Endothelial cell of hepatic sinusoid (primary cell): ENCODE measurements at regions not wholly inside any gene's neighbourhood (a gene's known extent, or its start where the extent isn't known, plus 50 kb on each side); places are given as distances from the start of the nearest gene placed in this dataset.

Experiments
- in situ Hi-C: cut with HindIII; loops from 2 replicates; pipeline ENCODE4 v1.10.0; 2017; ENCODE audit warnings: low sequenced_read_pairs

DNA sequence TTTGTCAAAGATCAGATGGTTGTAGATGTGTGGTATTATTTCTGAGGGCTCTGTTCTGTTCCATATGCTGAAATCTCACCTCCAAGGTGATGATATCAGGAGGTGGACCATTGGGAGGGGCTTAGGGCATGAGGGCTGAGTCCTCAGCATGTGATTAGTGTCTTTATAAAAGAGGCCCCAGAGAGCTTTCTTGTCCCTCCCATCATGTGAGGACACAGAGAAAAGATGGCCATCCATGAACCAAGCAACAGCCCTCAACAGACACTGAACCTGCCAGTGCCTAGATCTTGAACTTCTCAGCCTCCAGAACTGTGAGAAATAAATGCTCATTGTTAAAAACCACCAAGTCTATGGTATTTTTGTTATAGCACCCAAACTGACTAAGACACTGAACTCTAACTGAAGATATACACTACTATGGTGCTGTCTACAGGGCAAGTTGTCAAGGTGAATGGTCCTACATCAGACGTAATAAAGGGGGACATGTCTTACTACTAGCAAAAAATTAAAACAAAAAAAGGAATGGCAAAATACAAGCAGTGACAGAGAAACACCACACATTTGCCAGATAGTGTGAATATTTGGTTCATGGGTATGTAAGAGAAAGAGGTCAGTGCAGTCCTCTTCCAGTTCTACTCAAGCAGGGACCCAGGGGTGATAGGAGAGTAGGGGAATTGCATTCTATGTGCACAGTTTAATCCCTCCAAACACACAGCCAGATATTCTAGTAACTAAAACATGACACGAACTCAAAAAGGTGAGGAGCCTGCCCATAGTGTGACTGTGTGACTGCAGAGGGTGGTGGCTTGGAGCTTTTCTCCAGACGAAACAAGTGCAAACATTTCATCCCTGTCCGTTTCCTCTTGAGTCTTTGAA, 164.4 kb upstream of the MYCN start:
- in situ Hi-C loops = no loop called here

DNA sequence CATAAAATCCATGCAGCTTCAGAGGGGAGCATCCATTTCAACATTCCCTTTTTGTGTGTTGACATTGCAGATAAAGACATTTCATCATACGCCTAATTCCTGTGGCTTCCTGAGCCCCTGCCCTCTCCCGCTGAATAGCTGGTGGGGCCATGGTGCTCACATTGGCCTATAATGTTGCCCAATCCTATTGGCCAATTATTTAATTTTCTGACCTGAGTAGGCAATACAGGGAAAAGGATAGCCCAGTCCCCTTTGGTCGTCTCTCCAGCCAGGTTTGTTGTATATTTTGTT, 163.8 kb upstream of the MYCN start:
- in situ Hi-C loops = no loop called here

DNA sequence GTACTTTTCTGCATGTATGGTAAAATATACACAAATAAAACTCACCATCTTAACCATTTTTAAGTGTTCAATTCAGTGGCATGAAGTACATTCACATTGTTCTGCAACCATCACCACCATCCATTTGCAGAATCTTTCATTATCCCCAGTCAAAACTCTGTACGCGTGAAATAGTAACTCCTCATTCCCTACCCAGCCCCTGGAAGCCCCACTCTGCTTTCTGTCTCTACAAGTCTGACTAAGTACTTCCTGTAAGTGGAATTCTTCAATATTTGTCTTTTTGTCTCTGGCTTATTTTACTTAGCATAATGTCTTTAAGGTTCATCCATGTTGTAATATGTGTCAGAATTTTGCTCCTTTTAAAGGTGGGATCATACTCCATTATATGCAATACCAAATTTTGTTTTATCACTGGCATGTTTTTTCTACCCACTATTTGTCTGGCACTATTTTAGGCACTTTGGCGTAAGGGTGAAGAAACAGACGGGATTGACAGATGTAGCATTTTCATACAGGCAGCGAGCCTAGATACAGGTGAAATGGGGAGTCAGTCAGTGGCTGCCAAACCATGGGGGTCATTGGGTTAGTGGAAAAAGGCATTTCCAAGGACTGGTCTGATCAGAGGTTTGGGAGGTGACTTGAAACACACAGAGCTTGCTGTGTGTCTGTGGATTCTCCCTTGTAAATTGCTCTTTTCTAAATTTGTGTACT, 163.2 kb upstream of the MYCN start:
- in situ Hi-C loops = no loop called here

DNA sequence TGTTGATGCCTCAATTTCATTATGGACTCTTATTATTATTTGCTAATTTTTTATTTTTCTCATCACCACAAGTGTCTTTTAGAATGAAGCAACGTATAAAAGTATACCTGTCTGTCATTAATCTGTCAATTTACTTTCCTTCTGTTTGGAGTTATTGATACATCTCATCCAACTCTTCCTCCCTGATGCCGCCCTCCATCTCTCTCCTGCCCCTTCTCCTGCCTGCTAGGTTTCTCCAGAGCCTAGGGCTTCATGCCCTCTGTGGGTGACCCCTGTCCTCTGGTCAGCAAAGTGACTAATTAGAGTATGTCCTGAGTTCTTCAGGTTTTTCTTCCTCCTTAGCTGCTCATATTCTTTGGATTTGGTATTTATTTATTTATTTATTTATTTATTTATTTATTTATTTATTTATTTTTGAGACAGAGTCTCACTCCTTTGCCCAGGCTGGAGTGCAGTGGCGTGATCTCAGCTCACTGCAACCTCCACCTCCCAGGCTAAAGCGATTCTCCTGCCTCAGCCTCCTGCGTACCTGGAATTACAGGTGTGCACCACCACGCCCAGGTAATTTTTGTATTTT, 162.5 kb upstream of the MYCN start:
- in situ Hi-C loops = no loop called here

DNA sequence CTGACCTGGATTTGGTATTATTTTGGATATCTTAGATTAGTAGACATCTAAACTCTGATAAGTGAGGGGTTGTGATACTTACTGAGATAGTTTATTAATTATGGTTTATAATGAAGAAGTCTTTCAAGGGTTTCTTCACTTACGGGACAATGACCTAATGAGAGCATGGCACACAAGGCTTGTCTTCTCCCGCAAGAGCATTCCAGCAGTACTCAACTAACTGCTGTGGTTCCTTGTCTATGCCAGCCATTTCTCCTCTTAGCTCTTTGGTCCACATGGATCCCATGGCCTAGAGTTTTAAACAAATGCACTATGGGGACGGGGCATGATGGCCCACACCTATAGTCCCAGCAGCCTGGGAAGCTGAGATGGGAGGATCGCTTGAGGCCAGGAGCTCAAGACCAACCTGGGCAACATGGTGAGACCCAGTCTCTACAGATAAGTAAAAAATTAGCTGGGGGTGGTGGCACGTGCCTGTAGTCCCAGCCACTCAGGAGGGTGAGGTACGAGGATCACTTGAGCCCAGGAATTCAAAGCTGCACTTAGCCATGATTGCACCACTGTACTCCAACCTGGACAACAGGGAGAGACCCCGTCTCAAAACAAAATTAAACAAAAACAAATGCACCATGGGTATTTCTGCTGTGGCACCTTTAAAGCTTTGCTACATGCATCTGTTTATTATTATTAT, 161.7 kb upstream of the MYCN start:
- in situ Hi-C loops = no loop called here

DNA sequence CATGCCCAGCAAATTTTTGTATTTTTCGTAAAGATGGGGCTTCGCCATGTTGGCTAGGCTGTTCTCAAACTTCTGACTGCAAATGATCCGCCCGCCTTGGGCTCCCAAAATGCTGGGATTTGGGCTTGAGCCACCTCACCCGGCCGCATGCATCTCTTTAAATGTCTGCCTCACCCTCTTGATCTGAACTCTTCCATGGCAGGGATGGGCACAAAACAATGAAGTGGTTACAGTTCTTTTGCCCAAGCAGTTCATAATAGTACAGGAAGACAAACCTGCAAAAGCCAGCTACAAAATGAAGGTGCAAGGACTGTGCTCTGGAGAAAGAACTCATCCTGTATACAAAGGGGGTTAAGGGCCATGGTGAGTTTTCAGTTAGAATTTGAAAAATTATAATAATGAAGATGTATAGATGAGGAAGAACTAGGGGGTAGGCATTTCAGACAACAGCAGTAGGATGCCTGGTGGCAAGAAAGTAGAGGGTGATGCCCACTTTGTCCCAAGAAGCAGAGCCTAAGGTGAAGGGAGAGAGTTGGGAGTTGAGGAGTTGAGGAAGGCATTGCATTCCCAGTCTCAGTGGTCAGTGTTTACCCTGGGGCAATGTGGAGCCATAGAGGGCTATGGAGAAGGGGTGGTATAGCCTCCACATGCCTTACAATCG, 160.8 kb upstream of the MYCN start:
- in situ Hi-C loops = no loop called here

DNA sequence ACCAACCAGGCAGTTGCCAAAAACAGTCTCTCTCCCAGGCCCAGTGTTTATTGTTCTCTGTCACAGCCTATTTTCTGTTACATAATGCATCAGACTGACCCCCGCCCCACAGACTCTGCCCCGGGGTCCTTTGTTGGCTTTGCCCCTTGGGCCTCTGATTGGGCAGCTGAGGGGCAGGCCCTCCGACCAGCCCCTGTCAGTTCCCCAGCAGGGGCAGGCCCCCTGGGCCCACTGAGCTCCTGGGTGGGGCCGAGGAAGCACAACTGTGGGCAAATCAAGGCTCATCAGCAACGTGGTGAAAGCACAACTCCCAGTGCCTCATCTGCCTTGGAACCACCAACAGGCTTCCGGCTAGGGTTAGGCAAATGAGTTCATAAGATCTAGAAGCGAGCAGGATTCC, 160.1 kb upstream of the MYCN start:
- in situ Hi-C loops = no loop called here

DNA sequence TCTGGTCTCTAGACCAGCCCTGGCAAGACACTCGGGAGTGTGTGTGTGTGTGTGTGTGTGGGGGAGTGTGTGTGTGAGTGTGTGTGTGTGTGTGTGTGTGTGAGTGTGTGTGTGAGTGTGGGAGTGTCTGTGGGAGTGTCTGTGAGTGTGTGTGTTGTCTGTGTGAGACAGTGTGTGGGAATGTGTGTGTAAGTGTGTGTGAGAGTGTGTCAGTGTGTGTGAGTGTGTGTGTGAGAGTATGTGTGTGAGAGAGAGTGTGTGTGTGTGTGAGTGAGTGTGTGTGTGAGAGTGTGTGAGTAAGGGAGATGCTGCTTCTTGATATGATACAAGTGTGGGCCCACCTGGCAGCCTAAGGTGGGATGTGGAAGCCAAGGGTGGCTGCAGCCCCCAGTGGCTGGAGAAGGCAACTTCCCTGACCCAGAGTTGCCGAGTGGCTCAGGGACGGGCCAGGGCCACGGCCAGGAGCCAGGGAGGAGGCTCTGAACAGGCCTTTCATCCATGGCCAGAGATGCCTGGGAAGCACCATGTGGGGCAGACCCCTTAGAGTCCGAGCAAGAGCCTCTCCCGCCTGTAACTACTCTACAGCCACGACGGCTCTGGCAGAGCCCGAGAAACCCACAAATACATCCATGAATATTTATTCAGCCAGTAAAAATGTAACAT, 159.3 kb upstream of the MYCN start:
- in situ Hi-C loops = no loop called here

DNA sequence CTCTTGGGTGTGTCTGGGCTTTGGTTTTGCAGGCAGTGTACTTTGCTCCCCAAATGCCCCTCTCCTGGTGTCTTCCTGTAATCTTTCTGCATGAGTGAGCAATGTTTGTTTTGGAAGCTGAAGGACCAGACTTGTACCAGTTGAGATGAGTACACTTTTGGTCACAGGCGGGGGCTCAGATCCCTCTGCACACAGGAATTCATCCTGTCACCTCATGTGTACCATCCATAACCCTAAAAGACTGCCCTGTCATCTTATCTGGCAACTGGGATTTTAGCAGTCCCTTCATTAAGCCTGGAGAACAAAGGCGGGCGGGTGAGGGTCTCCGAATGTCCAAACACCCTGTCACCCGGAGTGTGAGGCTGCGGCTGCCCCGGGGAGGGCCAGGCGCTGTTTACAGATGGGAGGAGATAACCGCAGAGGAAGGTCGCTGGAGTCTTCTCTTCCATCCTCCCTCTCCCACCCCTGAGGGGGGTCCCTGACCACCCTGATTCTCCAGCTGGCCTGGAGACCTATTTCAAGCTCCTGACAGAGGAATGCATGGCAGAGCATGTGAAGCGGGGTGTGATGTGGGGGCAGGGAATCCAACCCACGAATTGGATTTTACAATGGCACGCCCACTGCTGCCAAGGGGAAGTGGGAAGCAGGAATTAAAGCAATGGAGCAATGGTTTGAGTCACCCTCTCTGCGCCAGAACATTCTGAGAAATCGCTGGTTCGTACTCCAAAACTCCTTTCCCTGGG, 158.2 kb upstream of the MYCN start:
- in situ Hi-C loops = no loop called here

DNA sequence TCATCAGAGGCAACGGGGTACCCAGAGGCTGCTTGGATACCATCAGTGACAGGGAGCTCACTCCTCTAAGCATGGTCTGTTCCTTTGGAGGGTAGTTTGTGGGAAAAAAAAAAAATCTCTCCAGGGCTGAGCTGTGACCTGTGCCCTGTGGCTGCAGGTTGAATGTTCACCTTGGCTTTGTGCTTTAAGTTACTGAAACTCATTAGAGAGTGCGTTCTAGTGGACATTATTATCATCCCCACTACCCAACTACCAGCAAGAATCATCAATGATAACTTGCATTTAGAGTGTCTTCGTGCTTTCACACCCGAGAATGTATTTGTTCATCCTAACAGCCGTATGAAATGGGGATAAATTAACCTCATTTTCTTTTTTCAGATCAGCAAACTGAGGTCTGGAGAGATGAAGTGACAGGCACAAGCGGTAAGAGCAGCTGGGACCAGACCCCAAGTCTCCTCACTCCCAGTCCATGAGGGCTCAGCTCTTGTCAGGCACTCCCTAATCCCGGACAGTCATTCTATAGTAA, 157.5 kb upstream of the MYCN start:
- in situ Hi-C loops = no loop called here

DNA sequence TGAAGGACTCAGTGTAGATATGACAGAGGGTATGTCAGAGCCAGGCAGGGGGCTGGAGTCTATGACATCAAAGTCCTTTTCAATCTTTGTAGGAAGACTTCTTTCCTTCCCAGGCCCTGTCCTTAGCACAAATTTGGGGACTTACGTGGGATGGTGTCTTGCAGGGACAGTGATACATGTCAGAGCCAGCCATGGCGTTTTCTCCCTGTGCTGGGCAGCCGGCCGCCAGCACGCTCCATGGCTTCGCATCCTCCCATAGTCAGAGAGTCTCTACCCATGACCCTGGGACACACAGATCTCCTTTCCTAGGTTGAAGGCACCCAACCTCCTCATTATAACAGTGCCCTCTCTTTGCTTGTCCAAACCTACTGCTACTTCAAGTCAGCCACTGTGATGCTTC, 156.9 kb upstream of the MYCN start:
- in situ Hi-C loops = no loop called here

DNA sequence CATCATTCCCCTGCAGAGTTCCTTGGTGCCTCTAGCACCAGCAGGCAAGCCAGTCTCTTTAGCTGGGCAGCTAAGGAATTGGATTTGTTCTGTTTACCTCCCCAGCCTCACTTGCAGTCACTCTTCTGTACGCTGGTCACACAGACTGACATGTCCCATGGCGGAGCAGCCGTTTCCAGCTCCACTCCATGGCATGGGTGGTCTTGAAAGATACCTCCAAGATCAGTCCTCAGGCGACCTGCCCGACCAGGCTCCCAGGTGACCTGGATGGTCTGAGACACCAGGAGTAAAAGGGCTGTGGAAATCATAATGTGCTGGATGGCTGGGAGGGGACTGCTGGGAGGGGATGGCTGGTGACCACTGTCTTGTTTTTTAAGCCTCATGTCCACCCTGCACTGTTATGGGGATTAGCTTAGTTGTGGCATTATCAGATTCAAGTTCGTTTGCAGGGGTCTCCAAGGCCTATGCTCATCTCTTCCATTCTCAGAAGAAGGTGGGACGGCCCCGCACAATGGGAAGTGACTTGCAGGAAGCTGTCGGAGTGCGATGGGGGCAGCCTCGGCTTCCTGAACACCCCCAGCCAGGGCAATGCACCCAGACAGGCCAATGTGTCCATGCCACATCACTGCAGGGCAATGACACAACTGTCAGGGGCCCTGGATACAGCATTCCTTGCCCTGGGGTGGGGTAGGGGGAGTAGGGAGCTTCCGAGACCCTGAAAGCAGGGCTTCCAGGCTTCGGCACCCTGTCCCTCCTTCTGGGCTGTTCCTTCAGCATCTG, 156.1 kb upstream of the MYCN start:
- in situ Hi-C loops = no loop called here

DNA sequence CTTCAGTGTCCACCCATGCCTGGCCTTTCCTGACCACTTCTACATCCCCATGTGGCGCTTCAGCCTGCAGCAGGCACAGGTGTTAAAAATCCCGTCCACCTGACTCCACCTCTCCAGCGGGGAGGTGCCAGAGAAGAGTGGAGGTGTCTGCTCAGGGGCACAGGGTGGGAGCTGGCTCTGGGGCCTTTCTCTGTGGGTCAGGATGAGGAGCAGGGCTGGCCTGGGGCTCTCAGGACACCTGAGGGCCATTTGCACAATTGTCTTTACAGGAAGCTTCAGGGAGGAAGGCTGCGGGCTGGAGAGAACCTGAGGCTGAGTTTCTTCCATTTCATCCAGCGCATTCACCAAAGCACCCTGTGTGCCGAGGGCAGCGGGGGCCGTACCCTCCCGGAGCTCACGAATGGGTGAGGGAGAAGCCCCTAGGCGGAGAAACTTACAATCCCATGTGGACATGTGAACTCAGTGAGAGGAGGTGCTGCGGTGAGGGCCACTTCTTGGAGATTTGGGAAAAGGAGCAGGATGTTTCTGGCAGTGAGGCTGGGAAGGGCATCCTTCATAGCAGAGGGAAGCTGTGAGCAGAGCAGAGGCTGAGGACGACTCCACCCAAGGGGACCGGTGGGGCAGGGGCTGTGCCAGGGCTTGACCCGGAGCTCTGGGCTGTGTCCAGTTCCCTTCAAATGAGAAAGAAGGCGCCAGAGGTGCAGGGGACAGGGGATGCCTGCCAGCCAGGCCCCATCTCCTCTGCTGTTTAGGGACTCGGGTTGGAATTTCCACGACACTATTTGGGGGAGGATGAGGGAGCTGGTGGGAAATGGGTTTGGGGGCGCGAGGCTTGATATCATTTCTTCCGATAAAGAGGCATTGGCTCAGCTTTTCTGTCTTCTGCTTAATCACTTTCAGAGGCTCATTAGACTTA, 155.2 kb upstream of the MYCN start:
- in situ Hi-C loops = no loop called here

DNA sequence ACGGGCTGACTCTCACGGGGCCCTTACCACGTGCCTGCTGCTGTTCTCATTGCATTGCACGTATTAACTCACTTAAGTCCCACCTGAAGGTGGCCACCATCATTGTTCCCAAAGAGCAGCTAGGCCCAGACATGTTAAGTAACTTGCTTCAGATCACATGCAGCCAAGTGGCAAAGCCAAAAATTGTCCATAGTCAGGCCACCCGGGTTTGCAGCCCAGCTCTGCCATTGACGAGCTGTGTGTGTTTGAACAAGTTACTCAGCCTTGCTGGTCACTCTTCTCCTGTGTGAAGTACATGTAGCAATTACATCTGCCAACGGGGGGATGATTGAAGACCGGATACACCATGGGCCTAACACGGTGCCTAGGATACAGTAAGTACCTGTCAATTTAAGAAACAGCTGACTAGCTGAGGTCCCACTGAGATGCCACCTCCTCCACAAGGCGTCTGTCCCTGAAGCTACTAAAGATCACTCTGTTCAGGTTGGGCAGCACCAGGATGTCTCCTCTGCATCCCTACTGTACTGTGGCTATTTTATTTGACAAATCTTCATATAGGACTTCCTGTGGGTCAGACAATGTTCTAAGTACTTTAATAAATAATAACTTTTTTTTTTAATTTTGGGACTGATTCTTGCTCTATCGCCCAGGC, 154.2 kb upstream of the MYCN start:
- in situ Hi-C loops = no loop called here

DNA sequence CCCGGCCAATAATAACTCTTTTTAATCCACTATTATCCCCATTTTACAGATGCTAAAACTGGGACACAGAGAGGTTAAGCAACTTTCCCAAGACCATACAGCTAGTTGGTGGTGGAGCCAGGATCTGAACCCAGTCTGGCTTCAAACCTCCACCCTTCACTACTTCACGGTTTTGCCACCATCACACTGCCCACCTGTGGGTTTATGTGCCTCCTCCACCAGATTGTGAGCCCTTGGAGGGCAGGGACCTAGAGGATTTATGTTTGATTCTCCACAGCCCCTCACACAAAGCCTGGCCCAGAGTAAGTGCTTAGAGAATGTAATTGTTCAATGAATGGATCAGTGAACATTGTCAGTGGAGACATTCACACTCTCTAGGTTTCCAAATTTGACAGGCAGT, 153.4 kb upstream of the MYCN start:
- in situ Hi-C loops = no loop called here

DNA sequence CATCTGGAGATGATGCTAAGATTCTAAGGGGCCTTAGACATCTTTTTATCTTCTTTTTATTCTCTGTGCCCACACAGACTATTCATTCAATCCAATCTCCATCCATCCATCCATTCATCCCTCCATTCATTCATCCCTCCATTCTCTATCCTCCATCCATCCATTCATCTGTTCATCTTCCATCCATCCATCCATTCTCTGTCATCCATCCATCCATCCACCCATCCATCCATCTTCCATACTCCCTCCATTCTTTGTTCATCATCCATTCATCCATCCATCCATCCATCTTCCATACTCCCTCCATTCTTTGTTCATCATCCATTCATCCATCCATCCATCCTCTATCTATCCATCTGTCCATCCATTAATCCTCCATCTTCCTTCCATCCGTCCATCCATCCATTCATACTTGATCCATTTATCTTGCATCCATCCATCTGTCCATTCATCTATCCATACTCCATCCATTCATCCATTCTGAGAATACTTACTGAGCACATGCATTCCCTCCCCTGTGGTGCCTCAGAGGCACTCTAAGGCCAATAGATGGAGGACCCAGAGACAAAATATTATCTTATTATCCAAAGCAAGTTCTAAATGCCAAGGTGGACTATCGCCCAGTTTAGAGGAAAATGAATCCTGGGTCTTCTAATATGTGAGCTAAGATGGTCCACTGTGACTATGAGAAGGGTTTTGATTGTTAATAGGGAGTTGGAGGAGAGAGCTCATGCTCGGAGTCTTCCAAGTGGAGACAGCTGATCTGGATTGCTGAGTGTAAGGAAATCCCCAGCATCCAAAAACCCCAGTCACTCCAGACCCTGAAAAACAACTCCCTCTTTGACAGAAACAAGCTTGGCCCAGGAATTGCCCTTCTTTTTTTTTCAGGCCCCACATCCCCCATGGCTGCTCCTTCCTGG, 152.6 kb upstream of the MYCN start:
- in situ Hi-C loops = no loop called here
